GM12873 (cell line): ENCODE measurements at regions not wholly inside any gene's neighbourhood (a gene's known extent, or its start where the extent isn't known, plus 50 kb on each side); places are given as distances from the start of the nearest gene placed in this dataset.

Experiments
- CTCF ChIP-seq: IDR thresholded peaks from 2 replicates; pipeline ENCODE4 v1.5.1; 2012; ENCODE audit warnings: low read depth, mild to moderate bottlenecking, moderate library complexity, low read length, control low read depth; ENCODE audit not compliant: insufficient read depth; ENCODE audit errors: missing control alignments

GRCh38 chr18:43596105-43596712 is 318.9 kb upstream of the SYT4 start:
- TF ChIP-seq CTCF: peak; percentile 46

DNA sequence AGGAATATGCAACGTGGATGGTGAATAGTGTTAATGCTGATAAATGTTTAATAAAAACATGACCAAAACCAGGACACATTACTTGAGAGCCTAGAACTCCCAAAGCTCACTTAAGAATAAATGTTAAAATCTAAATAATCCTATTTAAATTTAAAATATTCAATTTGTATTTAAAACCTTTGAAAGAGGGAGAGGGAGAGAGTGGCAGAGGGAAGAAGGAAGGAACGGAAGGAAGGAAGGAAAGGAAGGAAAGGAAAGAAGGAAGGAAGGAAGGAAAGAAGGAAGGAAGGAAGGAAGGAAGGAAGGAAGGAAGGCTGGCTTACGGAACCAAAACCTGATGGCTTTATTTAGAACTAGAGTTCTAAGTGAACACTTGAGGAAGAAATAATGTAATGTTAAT is 324.1 kb upstream of the SYT4 start:
- TF ChIP-seq CTCF: no peak

DNA sequence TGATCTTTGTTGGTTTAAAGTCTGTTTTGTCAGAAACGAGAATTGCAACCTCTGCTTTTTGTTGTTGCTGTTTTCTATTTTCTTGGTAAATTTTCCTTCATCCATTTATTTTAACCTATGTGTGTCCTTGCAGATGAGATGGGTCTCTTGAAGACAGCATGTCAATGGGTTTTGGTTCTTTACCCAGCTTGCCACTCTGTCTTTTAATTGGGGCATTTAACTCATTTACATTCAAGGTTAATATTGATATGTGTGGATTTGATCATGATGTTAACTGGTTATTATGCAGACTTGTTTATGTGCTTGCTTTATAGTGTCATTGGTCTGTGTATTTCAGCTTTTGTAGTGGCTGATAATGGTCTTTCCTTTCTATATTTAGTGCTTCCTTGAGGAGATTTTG is 327.9 kb upstream of the SYT4 start:
- no peak for TF ChIP-seq CTCF

DNA sequence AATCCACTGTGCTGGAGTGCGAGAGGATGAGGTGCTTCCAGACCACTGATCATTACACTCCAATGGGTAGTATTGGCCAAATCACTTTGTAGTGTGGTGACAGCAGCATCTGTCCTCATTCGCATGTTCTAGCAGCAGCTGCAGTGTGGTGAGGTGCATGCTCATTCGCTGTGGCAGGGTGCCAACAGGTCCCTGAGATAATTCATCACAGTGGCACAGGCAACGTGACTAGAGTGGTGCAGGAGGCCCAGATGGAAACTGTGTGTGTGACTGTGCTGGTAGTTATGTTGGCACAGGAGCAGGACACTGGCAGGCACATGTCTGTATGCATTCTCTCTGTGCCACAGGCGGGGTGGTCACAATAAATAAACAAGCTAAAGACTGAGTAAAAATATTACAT is 329.5 kb upstream of the SYT4 start:
- no peak for TF ChIP-seq CTCF

- peak; percentile 43 for TF ChIP-seq CTCF
Observed at GRCh38 chr18:43620936-43621335, 343.6 kb upstream of the SYT4 start.

GRCh38 chr18:43622024-43622423 is 344.7 kb upstream of the SYT4 start:
- TF ChIP-seq CTCF: no peak

- TF ChIP-seq CTCF: no peak
Observed at GRCh38 chr18:43625582-43625981, 348.3 kb upstream of the SYT4 start.
